Vagina (tissue), 2 donors: ENCODE measurements at regions not wholly inside any gene's neighbourhood (a gene's known extent, or its start where the extent isn't known, plus 50 kb on each side); places are given as distances from the start of the nearest gene placed in this dataset.

Experiments
- POLR2A ChIP-seq, 2 donors: fragments of 450-650 bp; IDR thresholded peaks; one replicate each; pipeline ENCODE4 v1.6.1; 2017; ENCODE audit warnings: antibody characterized with exemption in 2 of 2, mild to moderate bottlenecking in 2 of 2, moderate library complexity in 2 of 2
- TF ChIP-seq, protein P1 (sequence below), 3 experiments: fragments of 450-650 bp in 2 of 3; fragments of 200-600 bp in 1 of 3; sonication (generic) in 1 of 3; IDR thresholded peaks; one replicate each; pipeline ENCODE4 v1.5.1; 2017 to 2019; ENCODE audit warnings: antibody characterized with exemption in 3 of 3, mild to moderate bottlenecking in 2 of 3, moderate library complexity in 2 of 3

GRCh38 chr7:153397906-153398305 is 638.4 kb downstream of the ACTR3B start:
- TF ChIP-seq, protein P1, sequence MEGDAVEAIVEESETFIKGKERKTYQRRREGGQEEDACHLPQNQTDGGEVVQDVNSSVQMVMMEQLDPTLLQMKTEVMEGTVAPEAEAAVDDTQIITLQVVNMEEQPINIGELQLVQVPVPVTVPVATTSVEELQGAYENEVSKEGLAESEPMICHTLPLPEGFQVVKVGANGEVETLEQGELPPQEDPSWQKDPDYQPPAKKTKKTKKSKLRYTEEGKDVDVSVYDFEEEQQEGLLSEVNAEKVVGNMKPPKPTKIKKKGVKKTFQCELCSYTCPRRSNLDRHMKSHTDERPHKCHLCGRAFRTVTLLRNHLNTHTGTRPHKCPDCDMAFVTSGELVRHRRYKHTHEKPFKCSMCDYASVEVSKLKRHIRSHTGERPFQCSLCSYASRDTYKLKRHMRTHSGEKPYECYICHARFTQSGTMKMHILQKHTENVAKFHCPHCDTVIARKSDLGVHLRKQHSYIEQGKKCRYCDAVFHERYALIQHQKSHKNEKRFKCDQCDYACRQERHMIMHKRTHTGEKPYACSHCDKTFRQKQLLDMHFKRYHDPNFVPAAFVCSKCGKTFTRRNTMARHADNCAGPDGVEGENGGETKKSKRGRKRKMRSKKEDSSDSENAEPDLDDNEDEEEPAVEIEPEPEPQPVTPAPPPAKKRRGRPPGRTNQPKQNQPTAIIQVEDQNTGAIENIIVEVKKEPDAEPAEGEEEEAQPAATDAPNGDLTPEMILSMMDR (IDR thresholded peaks at IDR 0.05) = no peak
- TF ChIP-seq POLR2A (IDR thresholded peaks at IDR 0.05) = no peak
